ENCODE measurements at regions not wholly inside any gene's neighbourhood (a gene's known extent, or its start where the extent isn't known, plus 50 kb on each side); places are given as distances from the start of the nearest gene placed in this dataset.
"Not testable (repeated sequence)": the region's sequence is repeated elsewhere in the genome, so short reads cannot be mapped to it uniquely, and the experiment has no call there.

DNA sequence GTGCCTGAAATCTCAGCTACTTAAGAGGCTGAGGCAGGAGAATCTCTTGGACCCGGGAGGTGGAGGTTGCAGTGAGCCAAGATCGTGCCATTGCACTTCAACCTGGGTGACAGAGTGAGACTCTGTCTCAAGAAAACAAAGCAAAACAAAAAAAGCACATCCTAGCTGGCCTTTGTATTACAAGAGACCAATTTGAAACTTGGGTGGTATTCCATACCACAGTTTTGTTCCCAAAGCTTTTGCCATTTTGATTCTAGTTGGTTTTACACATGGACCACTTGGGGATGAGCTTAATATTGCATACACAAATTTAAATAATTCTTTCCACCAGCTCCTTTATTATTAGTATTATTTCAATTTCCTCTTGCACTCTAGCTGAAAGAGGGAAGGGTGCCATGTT is 276.9 kb upstream of the SLC16A7 start:
- TF ChIP-seq, protein P1, sequence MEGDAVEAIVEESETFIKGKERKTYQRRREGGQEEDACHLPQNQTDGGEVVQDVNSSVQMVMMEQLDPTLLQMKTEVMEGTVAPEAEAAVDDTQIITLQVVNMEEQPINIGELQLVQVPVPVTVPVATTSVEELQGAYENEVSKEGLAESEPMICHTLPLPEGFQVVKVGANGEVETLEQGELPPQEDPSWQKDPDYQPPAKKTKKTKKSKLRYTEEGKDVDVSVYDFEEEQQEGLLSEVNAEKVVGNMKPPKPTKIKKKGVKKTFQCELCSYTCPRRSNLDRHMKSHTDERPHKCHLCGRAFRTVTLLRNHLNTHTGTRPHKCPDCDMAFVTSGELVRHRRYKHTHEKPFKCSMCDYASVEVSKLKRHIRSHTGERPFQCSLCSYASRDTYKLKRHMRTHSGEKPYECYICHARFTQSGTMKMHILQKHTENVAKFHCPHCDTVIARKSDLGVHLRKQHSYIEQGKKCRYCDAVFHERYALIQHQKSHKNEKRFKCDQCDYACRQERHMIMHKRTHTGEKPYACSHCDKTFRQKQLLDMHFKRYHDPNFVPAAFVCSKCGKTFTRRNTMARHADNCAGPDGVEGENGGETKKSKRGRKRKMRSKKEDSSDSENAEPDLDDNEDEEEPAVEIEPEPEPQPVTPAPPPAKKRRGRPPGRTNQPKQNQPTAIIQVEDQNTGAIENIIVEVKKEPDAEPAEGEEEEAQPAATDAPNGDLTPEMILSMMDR (IDR thresholded peaks at IDR 0.05; ENCODE audit: extremely low read depth, insufficient read depth, missing control alignments) = no peak
- in situ Hi-C loops (cut with MboI; ENCODE audit: low pct_unique_long_range_greater_than_20kb, low sequenced_read_pairs, unreplicated experiment) = no loop called here

DNA sequence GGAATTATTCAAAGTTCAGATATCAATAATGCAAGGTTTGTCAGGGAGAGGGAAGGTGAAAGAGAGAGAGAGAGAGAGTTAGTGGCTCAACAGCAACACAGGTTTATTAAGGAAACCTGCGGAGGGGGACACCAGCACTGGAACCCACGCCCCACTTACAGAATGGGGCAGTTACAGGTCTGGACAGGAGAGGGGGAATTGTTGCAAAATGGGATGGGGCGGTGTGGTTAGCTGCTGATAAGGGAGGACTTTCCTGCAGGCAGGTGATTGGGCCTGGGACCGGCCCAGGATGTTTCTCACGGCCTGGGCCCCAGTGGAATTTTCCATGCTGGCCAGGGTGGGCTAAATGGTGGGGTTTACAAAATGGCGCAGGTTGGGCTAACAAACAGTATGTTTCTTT is 278.2 kb upstream of the SLC16A7 start:
- no peak for DNase-seq (ENCODE audit: low spot score)
- TF ChIP-seq, protein P1 (IDR thresholded peaks at IDR 0.05; ENCODE audit: extremely low read depth, insufficient read depth, missing control alignments) = no peak
- in situ Hi-C loops (cut with MboI; ENCODE audit: low pct_unique_long_range_greater_than_20kb, low sequenced_read_pairs, unreplicated experiment) = no loop called here

More for the DNA sequence above, 276.9 kb upstream of the SLC16A7 start:
- DNase-seq (ENCODE audit: low spot score) = no peak

DNA sequence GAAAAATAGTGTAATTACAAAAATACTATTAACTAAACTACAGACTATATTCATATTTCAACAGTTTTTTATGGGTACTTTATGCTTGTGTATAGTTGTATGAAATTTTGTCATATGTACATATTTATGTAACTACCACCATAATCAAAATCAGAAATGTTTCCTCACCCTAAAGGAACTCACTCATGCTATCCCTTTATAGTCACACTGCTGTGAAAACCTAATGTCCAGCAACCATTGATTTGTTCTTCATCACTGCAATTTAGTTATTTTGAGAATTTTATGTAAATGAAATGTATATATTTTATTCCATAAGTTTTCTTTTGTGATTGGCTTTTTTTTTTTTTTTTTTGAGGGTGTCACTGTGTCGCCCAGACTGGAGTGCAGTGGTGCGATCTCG is 278.9 kb upstream of the SLC16A7 start:
- DNase-seq (ENCODE audit: low spot score) = no peak
- TF ChIP-seq, protein P1 (IDR thresholded peaks at IDR 0.05; ENCODE audit: extremely low read depth, insufficient read depth, missing control alignments) = no peak
- in situ Hi-C loops (cut with MboI; ENCODE audit: low pct_unique_long_range_greater_than_20kb, low sequenced_read_pairs, unreplicated experiment) = no loop called here

DNA sequence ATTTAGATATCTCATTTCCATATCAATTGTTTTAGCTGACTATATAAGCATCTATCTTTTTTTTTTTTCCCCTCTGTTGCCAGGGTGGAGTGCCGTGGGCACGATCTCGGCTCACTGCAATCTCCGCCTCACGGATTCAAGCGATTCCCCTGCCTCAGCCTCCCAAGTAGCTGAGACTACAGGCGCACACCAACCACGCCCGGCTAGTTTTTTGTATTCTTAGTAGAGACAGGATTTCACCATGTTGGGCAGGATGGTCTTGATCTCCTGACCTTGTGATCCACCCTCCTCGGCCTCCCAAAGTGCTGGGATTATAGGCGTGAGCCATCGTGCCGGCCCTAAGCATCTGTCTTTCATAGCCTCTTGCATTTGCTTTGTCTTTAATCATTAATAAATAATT is 279.5 kb upstream of the SLC16A7 start:
- not testable (repeated sequence) for DNase-seq (ENCODE audit: low spot score)

DNA sequence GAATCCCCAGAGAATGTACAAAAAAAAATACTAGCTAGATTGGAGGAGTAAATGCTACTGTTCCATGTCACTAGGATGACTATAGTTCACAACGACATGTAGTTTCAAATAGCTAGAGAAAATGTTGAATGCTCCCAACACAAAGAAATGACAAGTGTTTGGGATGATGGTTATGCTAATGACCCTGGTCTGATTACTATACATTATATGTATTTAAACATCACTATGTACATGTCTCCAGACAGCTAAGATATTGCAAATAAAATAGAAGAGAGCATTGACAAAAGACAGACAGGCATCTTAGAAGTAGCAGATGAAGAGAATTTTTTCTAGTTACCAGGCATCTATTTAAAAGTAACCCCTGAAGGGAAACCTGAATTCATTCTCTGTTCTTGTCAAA is 281.6 kb upstream of the SLC16A7 start:
- no peak for DNase-seq (ENCODE audit: low spot score)
- in situ Hi-C loops (cut with MboI; ENCODE audit: low pct_unique_long_range_greater_than_20kb, low sequenced_read_pairs, unreplicated experiment) = no loop called here
- TF ChIP-seq, protein P1 (IDR thresholded peaks at IDR 0.05; ENCODE audit: extremely low read depth, insufficient read depth, missing control alignments) = no peak

More for the DNA sequence above, 279.5 kb upstream of the SLC16A7 start:
- in situ Hi-C loops (cut with MboI; ENCODE audit: low pct_unique_long_range_greater_than_20kb, low sequenced_read_pairs, unreplicated experiment) = not testable (repeated sequence)

DNA sequence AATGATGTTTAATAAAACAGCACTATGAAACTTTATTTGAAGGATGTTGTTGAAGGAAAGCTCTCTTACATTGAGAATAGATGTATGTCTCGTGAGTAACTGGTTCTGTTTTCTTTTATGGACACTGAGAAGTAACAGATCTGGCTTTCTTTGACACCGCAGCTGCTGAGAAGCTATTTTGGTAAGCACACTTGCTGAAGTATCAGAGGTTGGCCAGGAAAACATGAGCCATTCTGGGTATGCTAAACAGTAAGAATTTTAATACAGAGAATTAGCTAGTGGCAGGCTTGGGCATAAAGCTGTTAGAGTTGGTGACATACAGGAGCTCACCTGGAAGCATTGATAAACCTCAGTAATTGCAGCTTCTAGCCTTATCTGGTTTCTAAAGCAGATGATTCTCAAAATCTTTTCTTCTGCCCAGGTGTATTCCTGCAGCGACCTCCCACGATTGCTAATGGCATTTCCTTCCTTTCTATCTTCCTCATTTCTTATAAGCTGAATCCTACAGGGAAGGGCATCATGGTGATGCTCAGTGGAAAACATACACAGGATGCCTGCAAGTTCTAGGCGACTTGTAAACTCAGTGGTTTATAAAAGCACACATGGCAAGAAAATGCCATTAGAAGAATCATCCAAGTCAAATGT is 291.6 kb upstream of the SLC16A7 start:
- DNase-seq (ENCODE audit: low spot score) = no peak
- TF ChIP-seq, protein P1 (IDR thresholded peaks at IDR 0.05; ENCODE audit: extremely low read depth, insufficient read depth, missing control alignments) = no peak
- in situ Hi-C loops (cut with MboI; ENCODE audit: low pct_unique_long_range_greater_than_20kb, low sequenced_read_pairs, unreplicated experiment) = no loop called here

DNA sequence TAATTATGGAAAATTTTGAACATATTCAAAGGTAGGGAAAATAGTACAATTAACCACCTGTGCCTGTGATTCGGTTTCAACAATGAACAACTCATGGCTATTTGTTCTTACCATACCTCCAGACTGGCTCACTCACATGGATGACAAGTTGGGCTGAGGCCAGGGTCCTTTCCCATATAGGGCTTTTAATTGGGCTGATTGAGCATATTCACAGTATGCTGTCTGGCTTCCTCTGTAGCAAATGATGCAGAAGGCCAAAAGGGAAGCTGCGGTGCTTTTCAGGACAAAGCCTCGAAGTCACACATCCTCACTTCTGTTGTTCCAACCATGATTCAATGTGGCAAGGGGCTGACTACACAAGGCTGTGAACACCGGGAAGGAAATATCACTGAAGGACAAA is 297.5 kb upstream of the SLC16A7 start:
- no peak for DNase-seq (ENCODE audit: low spot score)
- in situ Hi-C loops (cut with MboI; ENCODE audit: low pct_unique_long_range_greater_than_20kb, low sequenced_read_pairs, unreplicated experiment) = no loop called here
- TF ChIP-seq, protein P1 (IDR thresholded peaks at IDR 0.05; ENCODE audit: extremely low read depth, insufficient read depth, missing control alignments) = no peak

Data from GM13977 (cell line).